ENCODE measurements at regions not wholly inside any gene's neighbourhood (a gene's known extent, or its start where the extent isn't known, plus 50 kb on each side); places are given as distances from the start of the nearest gene placed in this dataset.

- ATAC-seq: no peak
- TF ChIP-seq ZNF565 (CRISPR knock-in tag; conservative IDR thresholded peaks at IDR 0.05; ENCODE audit: low read depth): no peak
- no peak for TF ChIP-seq ZFP3 (CRISPR knock-in tag; IDR thresholded peaks at IDR 0.05)
- no peak for TF ChIP-seq CREB5 (CRISPR knock-in tag; IDR thresholded peaks at IDR 0.05; ENCODE audit: low read depth)
- TF ChIP-seq RARB (CRISPR knock-in tag; IDR thresholded peaks at IDR 0.05): no peak
- no peak for TF ChIP-seq ZC3H10 (CRISPR knock-in tag; IDR thresholded peaks at IDR 0.05)
Measured at GRCh38 chr5:62041156-62041756, 264.8 kb upstream of the KIF2A start.

- ATAC-seq: no peak
- TF ChIP-seq TSHZ2 (CRISPR knock-in tag; IDR thresholded peaks at IDR 0.05): no peak
Measured at GRCh38 chr5:62042007-62042406, 264.0 kb upstream of the KIF2A start.

- no peak for ATAC-seq
- TF ChIP-seq ARNTL (CRISPR knock-in tag; IDR thresholded peaks at IDR 0.05; ENCODE audit: borderline replicate concordance, low read depth): no peak
- no peak for TF ChIP-seq BACH2 (CRISPR knock-in tag; IDR thresholded peaks at IDR 0.05; ENCODE audit: borderline replicate concordance)
- TF ChIP-seq TOX (CRISPR knock-in tag; IDR thresholded peaks at IDR 0.05; ENCODE audit: borderline replicate concordance): no peak
- no peak for TF ChIP-seq ZNF565 (CRISPR knock-in tag; conservative IDR thresholded peaks at IDR 0.05; ENCODE audit: low read depth)
- TF ChIP-seq SNAI2 (CRISPR knock-in tag; IDR thresholded peaks at IDR 0.05): no peak
- TF ChIP-seq PATZ1 (CRISPR knock-in tag; IDR thresholded peaks at IDR 0.05; ENCODE audit: borderline replicate concordance): no peak
- TF ChIP-seq GLIS3 (CRISPR knock-in tag; IDR thresholded peaks at IDR 0.05): no peak
- no peak for TF ChIP-seq CSRNP3 (CRISPR knock-in tag; IDR thresholded peaks at IDR 0.05)
- no peak for TF ChIP-seq ZC3H10 (CRISPR knock-in tag; IDR thresholded peaks at IDR 0.05)
- no peak for TF ChIP-seq OSR1 (CRISPR knock-in tag; IDR thresholded peaks at IDR 0.05)
- TF ChIP-seq ISL1 (CRISPR knock-in tag; IDR thresholded peaks at IDR 0.05): no peak
- no peak for TF ChIP-seq RARB (CRISPR knock-in tag; IDR thresholded peaks at IDR 0.05)
- no peak for TF ChIP-seq TSHZ2 (CRISPR knock-in tag; IDR thresholded peaks at IDR 0.05)
- TF ChIP-seq CSDC2 (CRISPR knock-in tag; IDR thresholded peaks at IDR 0.05): no peak
- TF ChIP-seq ZNF70 (CRISPR knock-in tag; IDR thresholded peaks at IDR 0.05): no peak
- no peak for TF ChIP-seq ESRRG (CRISPR knock-in tag; IDR thresholded peaks at IDR 0.05)
- no peak for TF ChIP-seq ZFP3 (CRISPR knock-in tag; IDR thresholded peaks at IDR 0.05)
- no peak for TF ChIP-seq ZNF8 (CRISPR knock-in tag; IDR thresholded peaks at IDR 0.05)
- no peak for TF ChIP-seq PPARA (CRISPR knock-in tag; IDR thresholded peaks at IDR 0.05; ENCODE audit: borderline replicate concordance)
Measured at GRCh38 chr5:62043289-62044280, 262.4 kb upstream of the KIF2A start.
